RWPE2 (cell line): ENCODE measurements at regions not wholly inside any gene's neighbourhood (a gene's known extent, or its start where the extent isn't known, plus 50 kb on each side); places are given as distances from the start of the nearest gene placed in this dataset.
A peak's percentile ranks its signal among the peaks of the same experiment; 100 is the strongest.

Source experiments
- ATAC-seq: fragments of 200-7000 bp; cut with Tn5 transposase; 3 replicates; pipeline ENCODE4 v1.9.1; 2021; ENCODE audit warnings: low read depth
- DNase-seq: peaks from one replicate; pipeline ENCODE4 v3.0.0-alpha.2; 2020; ENCODE audit warnings: low spot score
- H3K27ac ChIP-seq: fragments of 450-650 bp; 2 replicates; pipeline ENCODE4 v1.5.1; 2017; ENCODE audit warnings: mild to moderate bottlenecking; ENCODE audit not compliant: poor library complexity, severe bottlenecking
- H3K27me3 ChIP-seq: fragments of 250-450 bp; sonication (Bioruptor Pico); 2 replicates; pipeline ENCODE4 v1.5.1; 2021; ENCODE audit warnings: mild to moderate bottlenecking, moderate library complexity; ENCODE audit not compliant: insufficient read depth, poor library complexity, severe bottlenecking
- H3K36me3 ChIP-seq: fragments of 250-450 bp; sonication (Bioruptor Pico); 2 replicates; pipeline ENCODE4 v1.5.1; 2020; ENCODE audit warnings: low read depth, mild to moderate bottlenecking, moderate library complexity
- H3K4me1 ChIP-seq: fragments of 250-450 bp; sonication (Bioruptor Pico); 2 replicates; pipeline ENCODE4 v1.5.1; 2021; ENCODE audit warnings: mild to moderate bottlenecking, moderate library complexity; ENCODE audit not compliant: insufficient read depth, poor library complexity, severe bottlenecking
- H3K4me3 ChIP-seq: fragments of 250-450 bp; sonication (Bioruptor Pico); 2 replicates; pipeline ENCODE4 v1.5.1; 2021; ENCODE audit warnings: mild to moderate bottlenecking, moderate library complexity; ENCODE audit not compliant: severe bottlenecking
- H3K9me3 ChIP-seq: fragments of 250-450 bp; sonication (Bioruptor Pico); 2 replicates; pipeline ENCODE4 v1.5.1; 2021; ENCODE audit warnings: mild to moderate bottlenecking, moderate library complexity; ENCODE audit not compliant: severe bottlenecking
- CTCF ChIP-seq: fragments of 450-650 bp; IDR thresholded peaks from one replicate; pipeline ENCODE4 v1.5.1; 2017; ENCODE audit warnings: mild to moderate bottlenecking, moderate library complexity; ENCODE audit not compliant: poor library complexity, severe bottlenecking

GRCh38 chr4:189124791-189125190 lies 815.9 kb upstream of the FRG1 start:
- no peak for ATAC-seq
- Histone ChIP-seq H3K4me1 (peaks cover 7% of the 10 kb centered on the region), H3K36me3 (no peaks in the 10 kb centered on the region), H3K9me3 (no peaks in the 10 kb centered on the region), H3K4me3 (no peak overlapping the region), H3K27me3 (no peaks in the 10 kb centered on the region), H3K27ac (no peak overlapping the region)
- DNase-seq: no peak
- no peak for TF ChIP-seq CTCF

- Histone ChIP-seq H3K36me3 (no peaks in the 10 kb centered on the region), H3K4me3 (no peak overlapping the region), H3K9me3 (no peaks in the 10 kb centered on the region), H3K27me3 (no peaks in the 10 kb centered on the region), H3K27ac (no peak overlapping the region), H3K4me1 (peaks cover 7% of the 10 kb centered on the region)
- ATAC-seq (no peak), DNase-seq (no peak)
- no peak for TF ChIP-seq CTCF
Measured at GRCh38 chr4:189126040-189126439, 814.6 kb upstream of the FRG1 start.

- DNase-seq (no peak), ATAC-seq (peak; percentile 59)
- H3K9me3 ChIP-seq: no peaks in the 10 kb centered on the region
- TF ChIP-seq CTCF: no peak
- H3K36me3 ChIP-seq: no peaks in the 10 kb centered on the region
- no peak overlapping the region for H3K4me3 ChIP-seq
- H3K4me1 ChIP-seq: peaks cover 7% of the 10 kb centered on the region
- no peak overlapping the region for H3K27ac ChIP-seq
- H3K27me3 ChIP-seq: no peaks in the 10 kb centered on the region
Measured at GRCh38 chr4:189128341-189128740, 812.3 kb upstream of the FRG1 start.

- no peak for TF ChIP-seq CTCF
- Histone ChIP-seq H3K27me3 (no peaks in the 10 kb centered on the region), H3K4me1 (peaks cover 7% of the 10 kb centered on the region), H3K27ac (no peak overlapping the region), H3K9me3 (no peaks in the 10 kb centered on the region), H3K4me3 (no peak overlapping the region), H3K36me3 (no peaks in the 10 kb centered on the region)
- no peak for ATAC-seq
- no peak for DNase-seq
Measured at GRCh38 chr4:189129044-189129694, 811.5 kb upstream of the FRG1 start.

GRCh38 chr4:189131118-189131517 lies 809.6 kb upstream of the FRG1 start:
- Histone ChIP-seq H3K27me3 (no peaks in the 10 kb centered on the region), H3K9me3 (no peaks in the 10 kb centered on the region), H3K4me3 (no peak overlapping the region), H3K36me3 (no peaks in the 10 kb centered on the region), H3K4me1 (peaks cover 7% of the 10 kb centered on the region), H3K27ac (no peak overlapping the region)
- ATAC-seq: no peak
- no peak for TF ChIP-seq CTCF
- DNase-seq: no peak
